Stomach (tissue), 8 donors: ENCODE measurements at regions not wholly inside any gene's neighbourhood (a gene's known extent, or its start where the extent isn't known, plus 50 kb on each side); places are given as distances from the start of the nearest gene placed in this dataset.

ENCODE experiments used
- DNase-seq, 2 donors: peaks; one replicate each; pipeline versions ENCODE4 v3.0.0 to v3.0.0-alpha.2; 2013 to 2019
- H3K27ac ChIP-seq, 5 donors: fragments of 200-600 bp in 4 of 5; sonication (generic) in 4 of 5; one replicate each; pipeline ENCODE4 v1.5.1; 2013 to 2019; ENCODE audit warnings: mild to moderate bottlenecking in 1 of 5, moderate library complexity in 1 of 5
- H3K27me3 ChIP-seq, 3 donors: fragments of 200-600 bp; sonication (generic); one replicate each; pipeline ENCODE4 v1.5.1; 2017 to 2019; ENCODE audit warnings: mixed run types in 1 of 3
- H3K36me3 ChIP-seq, 4 donors: fragments of 200-600 bp; sonication (generic); 1 replicate in 3 of 4; 2 replicates in 1 of 4; pipeline ENCODE4 v1.5.1; 2016 to 2019
- H3K4me1 ChIP-seq, 4 donors: fragments of 200-600 bp; sonication (generic); one replicate each; pipeline ENCODE4 v1.5.1; 2016 to 2019
- H3K4me3 ChIP-seq, 4 donors: fragments of 200-600 bp; sonication (generic) in 3 of 4; one replicate each; pipeline ENCODE4 v1.5.1; 2016 to 2019; ENCODE audit warnings: mild to moderate bottlenecking in 1 of 4
- H3K9me3 ChIP-seq, 4 donors: fragments of 200-600 bp; sonication (generic); one replicate each; pipeline ENCODE4 v1.5.1; 2016 to 2019
- EP300 ChIP-seq: sonication (generic); formaldehyde crosslinking; IDR thresholded peaks from one replicate; pipeline ENCODE4 v1.6.1; 2017; ENCODE audit warnings: antibody characterized with exemption
- POLR2A ChIP-seq, 4 donors: fragments of 450-650 bp; IDR thresholded peaks; one replicate each; pipeline ENCODE4 v1.6.1; 2016; ENCODE audit warnings: antibody characterized with exemption in 4 of 4, control low read depth in 2 of 4, mild to moderate bottlenecking in 1 of 4, moderate library complexity in 1 of 4
- POLR2AphosphoS5 ChIP-seq, 3 donors: sonication (generic); formaldehyde crosslinking; IDR thresholded peaks; one replicate each; pipeline ENCODE4 v1.6.1; 2016; ENCODE audit warnings: antibody characterized with exemption in 3 of 3
- WGBS, 5 donors: extraction: QIAGEN DNeasy Blood & Tissue Kit in 3 of 5; methylation state at CpG; one replicate each; pipeline versions ENCODE4 v1.1.5 to v1.1.7; 2013 to 2018; 5-methylcytosine and 5-hydroxymethylcytosine counted together
- intact Hi-C: fragments of 100-400 bp; cut with DNase I; formaldehyde crosslinking; loops from one replicate; pipeline ENCODE4 v1.15.1; 2023; ENCODE audit warnings: low total_unique reads
- TF ChIP-seq, protein P1 (sequence below), 7 experiments: fragments of 450-650 bp in 4 of 7; fragments of 200-600 bp in 3 of 7; sonication (generic) in 3 of 7; IDR thresholded peaks; one replicate each; pipeline ENCODE4 v1.5.1; 2016 to 2019; ENCODE audit warnings: antibody characterized with exemption in 7 of 7, control low read depth in 2 of 7, mild to moderate bottlenecking in 1 of 7
- donor health status: healthy with polysubstance abuse.
- donor health status: Bipolar disorder and iron deficiency.
- donor health status: healthy.

GRCh38 chr7:156158693-156159092 lies 346.4 kb upstream of the SHH start:
- no peaks in the 10 kb centered on the region for H3K4me1 ChIP-seq
- no peaks in the 10 kb centered on the region for H3K36me3 ChIP-seq
- no peaks in the 10 kb centered on the region for H3K9me3 ChIP-seq
- intact Hi-C loops = loop anchor here (10.0 kb wide), 1 partner anchor 364 kb away; no protein-coding TSS in a partner anchor
- TF ChIP-seq, protein P1, sequence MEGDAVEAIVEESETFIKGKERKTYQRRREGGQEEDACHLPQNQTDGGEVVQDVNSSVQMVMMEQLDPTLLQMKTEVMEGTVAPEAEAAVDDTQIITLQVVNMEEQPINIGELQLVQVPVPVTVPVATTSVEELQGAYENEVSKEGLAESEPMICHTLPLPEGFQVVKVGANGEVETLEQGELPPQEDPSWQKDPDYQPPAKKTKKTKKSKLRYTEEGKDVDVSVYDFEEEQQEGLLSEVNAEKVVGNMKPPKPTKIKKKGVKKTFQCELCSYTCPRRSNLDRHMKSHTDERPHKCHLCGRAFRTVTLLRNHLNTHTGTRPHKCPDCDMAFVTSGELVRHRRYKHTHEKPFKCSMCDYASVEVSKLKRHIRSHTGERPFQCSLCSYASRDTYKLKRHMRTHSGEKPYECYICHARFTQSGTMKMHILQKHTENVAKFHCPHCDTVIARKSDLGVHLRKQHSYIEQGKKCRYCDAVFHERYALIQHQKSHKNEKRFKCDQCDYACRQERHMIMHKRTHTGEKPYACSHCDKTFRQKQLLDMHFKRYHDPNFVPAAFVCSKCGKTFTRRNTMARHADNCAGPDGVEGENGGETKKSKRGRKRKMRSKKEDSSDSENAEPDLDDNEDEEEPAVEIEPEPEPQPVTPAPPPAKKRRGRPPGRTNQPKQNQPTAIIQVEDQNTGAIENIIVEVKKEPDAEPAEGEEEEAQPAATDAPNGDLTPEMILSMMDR (IDR thresholded peaks at IDR 0.05) = no peak
- no peak for TF ChIP-seq POLR2A (IDR thresholded peaks at IDR 0.05)
- peaks cover 0 to 12% (median 0%) of the 10 kb centered on the region in 3 donors for H3K27me3 ChIP-seq
- DNase-seq = no peak
- no peak overlapping the region for H3K27ac ChIP-seq
- H3K4me3 ChIP-seq = no peak overlapping the region
- 78 to 82% (median 81%) methylated on average over 11 of the region's 11 CpGs for WGBS, 5 donors

- no peak for DNase-seq
- no peak overlapping the region for H3K27ac ChIP-seq
- no peak for TF ChIP-seq POLR2AphosphoS5 (IDR thresholded peaks at IDR 0.05)
- TF ChIP-seq EP300 = no peak
- TF ChIP-seq, protein P1 (IDR thresholded peaks at IDR 0.05) = no peak
- no peak for TF ChIP-seq POLR2A (IDR thresholded peaks at IDR 0.05)
- no peaks in the 10 kb centered on the region for H3K9me3 ChIP-seq
- H3K36me3 ChIP-seq = no peaks in the 10 kb centered on the region
- H3K4me1 ChIP-seq = no peaks in the 10 kb centered on the region
- peaks cover 0 to 7% (median 0%) of the 10 kb centered on the region in 3 donors for H3K27me3 ChIP-seq
- intact Hi-C loops = loop anchor here (10.0 kb wide), 1 partner anchor 363 kb away; no protein-coding TSS in a partner anchor
- 74 to 91% (median 84%) methylated on average over 6 of the region's 6 CpGs for WGBS, 5 donors
- no peak overlapping the region for H3K4me3 ChIP-seq
Observed at GRCh38 chr7:156158213-156158612, 345.9 kb upstream of the SHH start.

- peaks cover 0 to 2% (median 0%) of the 10 kb centered on the region in 3 donors for H3K27me3 ChIP-seq
- no peak for DNase-seq
- no peaks in the 10 kb centered on the region for H3K4me1 ChIP-seq
- H3K27ac ChIP-seq = no peak overlapping the region
- H3K4me3 ChIP-seq = no peak overlapping the region
- intact Hi-C loops = loop anchor here (10.0 kb wide), 1 partner anchor 363 kb away; no protein-coding TSS in a partner anchor
- no peaks in the 10 kb centered on the region for H3K36me3 ChIP-seq
- WGBS, 5 donors = 84 to 91% (median 87%) methylated on average over 13 of the region's 13 CpGs
- TF ChIP-seq POLR2A (IDR thresholded peaks at IDR 0.05) (no peak), POLR2AphosphoS5 (IDR thresholded peaks at IDR 0.05) (no peak), EP300 (no peak)
- TF ChIP-seq, protein P1 (IDR thresholded peaks at IDR 0.05) = no peak
- H3K9me3 ChIP-seq = no peaks in the 10 kb centered on the region
Observed at GRCh38 chr7:156157409-156158012, 345.2 kb upstream of the SHH start.

GRCh38 chr7:156156734-156157408 lies 344.6 kb upstream of the SHH start:
- peak; percentile 66 to 72 for DNase-seq
- Histone ChIP-seq H3K27ac (no peak overlapping the region), H3K27me3 (no peaks in the 10 kb centered on the region), H3K36me3 (no peaks in the 10 kb centered on the region), H3K4me3 (no peak overlapping the region), H3K9me3 (no peaks in the 10 kb centered on the region), H3K4me1 (no peaks in the 10 kb centered on the region)
- TF ChIP-seq, protein P1 (IDR thresholded peaks at IDR 0.05) = peak in 4 of 7 experiments; percentile 32 to 75 (median 40)
- no peak for TF ChIP-seq EP300
- WGBS, 5 donors = 58 to 71% (median 69%) methylated on average over 20 of the region's 20 CpGs
- intact Hi-C loops = loop anchor here (10.0 kb wide), 1 partner anchor 362 kb away; no protein-coding TSS in a partner anchor
